ENCODE measurements at regions not wholly inside any gene's neighbourhood (a gene's known extent, or its start where the extent isn't known, plus 50 kb on each side); places are given as distances from the start of the nearest gene placed in this dataset.

GRCh38 chrX:117840645-117841044, 276.0 kb downstream of the KLHL13 start:
- TF ChIP-seq, protein P1, sequence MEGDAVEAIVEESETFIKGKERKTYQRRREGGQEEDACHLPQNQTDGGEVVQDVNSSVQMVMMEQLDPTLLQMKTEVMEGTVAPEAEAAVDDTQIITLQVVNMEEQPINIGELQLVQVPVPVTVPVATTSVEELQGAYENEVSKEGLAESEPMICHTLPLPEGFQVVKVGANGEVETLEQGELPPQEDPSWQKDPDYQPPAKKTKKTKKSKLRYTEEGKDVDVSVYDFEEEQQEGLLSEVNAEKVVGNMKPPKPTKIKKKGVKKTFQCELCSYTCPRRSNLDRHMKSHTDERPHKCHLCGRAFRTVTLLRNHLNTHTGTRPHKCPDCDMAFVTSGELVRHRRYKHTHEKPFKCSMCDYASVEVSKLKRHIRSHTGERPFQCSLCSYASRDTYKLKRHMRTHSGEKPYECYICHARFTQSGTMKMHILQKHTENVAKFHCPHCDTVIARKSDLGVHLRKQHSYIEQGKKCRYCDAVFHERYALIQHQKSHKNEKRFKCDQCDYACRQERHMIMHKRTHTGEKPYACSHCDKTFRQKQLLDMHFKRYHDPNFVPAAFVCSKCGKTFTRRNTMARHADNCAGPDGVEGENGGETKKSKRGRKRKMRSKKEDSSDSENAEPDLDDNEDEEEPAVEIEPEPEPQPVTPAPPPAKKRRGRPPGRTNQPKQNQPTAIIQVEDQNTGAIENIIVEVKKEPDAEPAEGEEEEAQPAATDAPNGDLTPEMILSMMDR (IDR thresholded peaks at IDR 0.05; ENCODE audit: insufficient read depth, low read length), result no peak
- no peak for TF ChIP-seq POLR2AphosphoS5 (IDR thresholded peaks at IDR 0.05; ENCODE audit: low read depth)
- TF ChIP-seq, protein P2, sequence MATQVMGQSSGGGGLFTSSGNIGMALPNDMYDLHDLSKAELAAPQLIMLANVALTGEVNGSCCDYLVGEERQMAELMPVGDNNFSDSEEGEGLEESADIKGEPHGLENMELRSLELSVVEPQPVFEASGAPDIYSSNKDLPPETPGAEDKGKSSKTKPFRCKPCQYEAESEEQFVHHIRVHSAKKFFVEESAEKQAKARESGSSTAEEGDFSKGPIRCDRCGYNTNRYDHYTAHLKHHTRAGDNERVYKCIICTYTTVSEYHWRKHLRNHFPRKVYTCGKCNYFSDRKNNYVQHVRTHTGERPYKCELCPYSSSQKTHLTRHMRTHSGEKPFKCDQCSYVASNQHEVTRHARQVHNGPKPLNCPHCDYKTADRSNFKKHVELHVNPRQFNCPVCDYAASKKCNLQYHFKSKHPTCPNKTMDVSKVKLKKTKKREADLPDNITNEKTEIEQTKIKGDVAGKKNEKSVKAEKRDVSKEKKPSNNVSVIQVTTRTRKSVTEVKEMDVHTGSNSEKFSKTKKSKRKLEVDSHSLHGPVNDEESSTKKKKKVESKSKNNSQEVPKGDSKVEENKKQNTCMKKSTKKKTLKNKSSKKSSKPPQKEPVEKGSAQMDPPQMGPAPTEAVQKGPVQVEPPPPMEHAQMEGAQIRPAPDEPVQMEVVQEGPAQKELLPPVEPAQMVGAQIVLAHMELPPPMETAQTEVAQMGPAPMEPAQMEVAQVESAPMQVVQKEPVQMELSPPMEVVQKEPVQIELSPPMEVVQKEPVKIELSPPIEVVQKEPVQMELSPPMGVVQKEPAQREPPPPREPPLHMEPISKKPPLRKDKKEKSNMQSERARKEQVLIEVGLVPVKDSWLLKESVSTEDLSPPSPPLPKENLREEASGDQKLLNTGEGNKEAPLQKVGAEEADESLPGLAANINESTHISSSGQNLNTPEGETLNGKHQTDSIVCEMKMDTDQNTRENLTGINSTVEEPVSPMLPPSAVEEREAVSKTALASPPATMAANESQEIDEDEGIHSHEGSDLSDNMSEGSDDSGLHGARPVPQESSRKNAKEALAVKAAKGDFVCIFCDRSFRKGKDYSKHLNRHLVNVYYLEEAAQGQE (IDR thresholded peaks at IDR 0.05; ENCODE audit: insufficient replicate concordance, low read depth), result no peak

Measured in HL-60 (cell line).